H1 (cell line): ENCODE measurements at regions not wholly inside any gene's neighbourhood (a gene's known extent, or its start where the extent isn't known, plus 50 kb on each side); places are given as distances from the start of the nearest gene placed in this dataset.

ENCODE experiments used
- CTCF ChIA-PET: fragments of 300-600 bp; sonication (Branson Sonifier 250); formaldehyde crosslinking; loops from one replicate; lab custom pipeline; 2021; ENCODE audit not compliant: partially characterized antibody; lab: Charles Lee
- POLR2A ChIA-PET: fragments of 300-600 bp; sonication (Branson Sonifier 250); formaldehyde crosslinking; loops from one replicate; lab custom pipeline; 2021; ENCODE audit warnings: inconsistent platforms; ENCODE audit not compliant: partially characterized antibody; lab: Charles Lee
- DNase-seq, 2 experiments: peaks; one replicate each; pipeline versions ENCODE4 v3.0.0 to v3.0.0-alpha.2; 2010 to 2022; ENCODE audit warnings: low spot score in 2 of 2, low read depth in 1 of 2, mixed read lengths in 1 of 2
- FAIRE-seq: peaks from 2 replicates; lab custom pipeline; 2011; peaks lifted over from hg19 to GRCh38; lab: Jason Lieb, UNC
- H2AFZ ChIP-seq: 2 replicates; pipeline ENCODE4 v1.8.1; 2012; ENCODE audit warnings: low read length, inconsistent platforms
- H2AK5ac ChIP-seq: 2 replicates; pipeline ENCODE4 v1.6.1; 2013; ENCODE audit warnings: low read depth, low read length
- H2BK120ac ChIP-seq: replicated peaks from 2 replicates; pipeline ENCODE3; 2013; ENCODE audit warnings: low read depth, low read length, inconsistent platforms
- H2BK12ac ChIP-seq: 2 replicates; pipeline ENCODE4 v1.6.1; 2013; ENCODE audit warnings: low read depth, low read length
- H2BK15ac ChIP-seq: 2 replicates; pipeline ENCODE4 v1.6.1; 2013; ENCODE audit warnings: low read length
- H2BK20ac ChIP-seq: 2 replicates; pipeline ENCODE4 v1.6.1; 2013; ENCODE audit warnings: low read length
- H2BK5ac ChIP-seq: 2 replicates; pipeline ENCODE4 v1.6.1; 2013; ENCODE audit warnings: low read depth, low read length
- H3K14ac ChIP-seq: 2 replicates; pipeline ENCODE4 v1.6.1; 2013; ENCODE audit warnings: inconsistent platforms; ENCODE audit not compliant: insufficient read length
- H3K18ac ChIP-seq: 2 replicates; pipeline ENCODE4 v1.6.1; 2013; ENCODE audit warnings: low read length; ENCODE audit errors: extremely low read depth
- H3K23ac ChIP-seq: 2 replicates; pipeline ENCODE4 v1.6.1; 2013; ENCODE audit warnings: inconsistent platforms; ENCODE audit not compliant: insufficient read length
- H3K23me2 ChIP-seq: 2 replicates; pipeline ENCODE4 v1.6.1; 2013; ENCODE audit warnings: low read depth, low read length
- H3K27ac ChIP-seq: 2 replicates; pipeline ENCODE4 v1.6.1; 2011; ENCODE audit warnings: low read depth, low read length, inconsistent platforms
- H3K27me3 ChIP-seq, 4 experiments: replicated peaks in 1 of 4; 1 replicate in 1 of 4; 2 replicates in 3 of 4; pipeline versions ENCODE4 v1.6.1 to v1.8.1; 2011 to 2013; ENCODE audit warnings: low read length in 3 of 4, mild to moderate bottlenecking in 3 of 4, inconsistent platforms in 2 of 4, mixed read lengths in 2 of 4, moderate library complexity in 1 of 4; ENCODE audit not compliant: control insufficient read depth in 3 of 4, insufficient read depth in 3 of 4; ENCODE audit errors: extremely low read depth in 1 of 4
- H3K36me3 ChIP-seq, 4 experiments: 2 replicates each; pipeline versions ENCODE4 v1.6.1 to v1.8.1; 2011 to 2013; ENCODE audit warnings: mild to moderate bottlenecking in 4 of 4, low read length in 3 of 4, moderate library complexity in 2 of 4, control low read depth in 1 of 4, inconsistent platforms in 1 of 4; ENCODE audit not compliant: insufficient read depth in 4 of 4, control insufficient read depth in 2 of 4
- H3K4ac ChIP-seq: replicated peaks from 2 replicates; pipeline ENCODE3; 2013; ENCODE audit warnings: low read length, low read depth, mixed read lengths, inconsistent platforms; ENCODE audit not compliant: insufficient read length
- H3K4me1 ChIP-seq, 4 experiments: replicated peaks in 1 of 4; 1 replicate in 1 of 4; 2 replicates in 3 of 4; pipeline versions ENCODE4 v1.6.1 to v1.8.1; 2011 to 2013; ENCODE audit warnings: low read length in 3 of 4, inconsistent platforms in 2 of 4, mixed read lengths in 1 of 4; ENCODE audit not compliant: insufficient read depth in 4 of 4, control insufficient read depth in 3 of 4
- H3K4me2 ChIP-seq, 2 experiments: 2 replicates each; pipeline versions ENCODE4 v1.6.1 to v1.8.1; 2011 to 2013; ENCODE audit warnings: low read depth in 2 of 2, low read length in 2 of 2, control low read depth in 1 of 2, inconsistent platforms in 1 of 2, mild to moderate bottlenecking in 1 of 2; ENCODE audit not compliant: insufficient read depth in 1 of 2
- H3K4me3 ChIP-seq, 4 experiments: fragments of 200-600, 300-600 bp in 1 of 4; sonication (generic), shearing (Covaris generic), sonication (Bioruptor Twin) in 1 of 4; 2 replicates each; pipeline versions ENCODE4 v1.5.1 to v1.8.1; 2011 to 2016; ENCODE audit warnings: low read length in 4 of 4, low read depth in 3 of 4, control low read depth in 2 of 4, inconsistent platforms in 2 of 4, mild to moderate bottlenecking in 2 of 4, mixed read lengths in 1 of 4, moderate library complexity in 1 of 4; ENCODE audit not compliant: insufficient read depth in 2 of 4; ENCODE audit errors: extremely low read depth in 1 of 4
- H3K56ac ChIP-seq: replicated peaks from 2 replicates; pipeline ENCODE3; 2013; ENCODE audit warnings: low read depth, mild to moderate bottlenecking, mixed read lengths, low read length, inconsistent platforms; ENCODE audit not compliant: insufficient read length
- H3K79me1 ChIP-seq: 2 replicates; pipeline ENCODE4 v1.6.1; 2013; ENCODE audit warnings: low read depth, low read length, control low read depth
- H3K79me2 ChIP-seq, 2 experiments: 2 replicates each; pipeline versions ENCODE4 v1.6.1 to v1.8.1; 2012 to 2013; ENCODE audit warnings: low read length in 2 of 2, mild to moderate bottlenecking in 2 of 2, inconsistent platforms in 1 of 2; ENCODE audit not compliant: insufficient read depth in 2 of 2, control insufficient read depth in 1 of 2
- H3K9ac ChIP-seq, 4 experiments: replicated peaks in 1 of 4; 1 replicate in 1 of 4; 2 replicates in 3 of 4; pipeline versions ENCODE4 v1.6.1 to v1.8.1; 2011 to 2013; ENCODE audit warnings: low read depth in 3 of 4, low read length in 3 of 4, control low read depth in 2 of 4, mild to moderate bottlenecking in 2 of 4, moderate library complexity in 2 of 4, inconsistent platforms in 1 of 4; ENCODE audit errors: extremely low read depth in 1 of 4
- H3K9me3 ChIP-seq, 2 experiments: 2 replicates each; pipeline versions ENCODE4 v1.6.1 to v1.8.1; 2012 to 2013; ENCODE audit warnings: mild to moderate bottlenecking in 2 of 2, moderate library complexity in 2 of 2, control low read depth in 1 of 2, inconsistent platforms in 1 of 2, low read depth in 1 of 2, low read length in 1 of 2, mixed read lengths in 1 of 2; ENCODE audit not compliant: insufficient read depth in 2 of 2
- H4K20me1 ChIP-seq, 2 experiments: replicated peaks in 1 of 2; 2 replicates each; pipeline versions ENCODE3 to v1.8.1; 2011 to 2013; ENCODE audit warnings: inconsistent platforms in 2 of 2, low read length in 2 of 2, mild to moderate bottlenecking in 1 of 2; ENCODE audit not compliant: insufficient read depth in 2 of 2, control insufficient read depth in 1 of 2
- H4K5ac ChIP-seq: 2 replicates; pipeline ENCODE4 v1.6.1; 2013; ENCODE audit warnings: low read length, low read depth, mixed read lengths, inconsistent platforms; ENCODE audit not compliant: insufficient read length
- H4K8ac ChIP-seq: 2 replicates; pipeline ENCODE4 v1.8.0; 2013; ENCODE audit warnings: mild to moderate bottlenecking, moderate library complexity, low read length, inconsistent platforms; ENCODE audit not compliant: insufficient read depth; ENCODE audit errors: extremely low read depth
- H4K91ac ChIP-seq: replicated peaks from 2 replicates; pipeline ENCODE3; 2013; ENCODE audit warnings: low read length, mixed read lengths, inconsistent platforms; ENCODE audit not compliant: insufficient read length
- ASH2L ChIP-seq: fragments of 200-600, 300-600 bp; sonication (generic); IDR thresholded peaks from one replicate; pipeline ENCODE4 v1.7.1; 2017; ENCODE audit warnings: low read length
- EGR1 ChIP-seq: IDR thresholded peaks from 2 replicates; pipeline ENCODE4 v1.6.1; 2011; ENCODE audit warnings: low read depth, low read length, borderline replicate concordance
- JUN ChIP-seq: IDR thresholded peaks from 2 replicates; pipeline ENCODE4 v1.6.1; 2011; ENCODE audit warnings: low read depth, mild to moderate bottlenecking, improper control_type of control experiment, low read length
- KDM1A ChIP-seq: fragments of 200-600, 300-600 bp; sonication (generic); IDR thresholded peaks from 2 replicates; pipeline ENCODE4 v1.7.1; 2016; ENCODE audit warnings: mild to moderate bottlenecking, low read length, borderline replicate concordance
- KDM4A ChIP-seq: IDR thresholded peaks from one replicate; pipeline ENCODE4 v1.7.1; 2012; ENCODE audit warnings: low read depth, mild to moderate bottlenecking, moderate library complexity, low read length, inconsistent platforms; ENCODE audit not compliant: severe bottlenecking
- POU5F1 ChIP-seq: IDR thresholded peaks from 2 replicates; pipeline ENCODE4 v1.6.1; 2011; ENCODE audit warnings: low read depth, mild to moderate bottlenecking, low read length, moderate library complexity
- RBBP5 ChIP-seq: IDR thresholded peaks from 2 replicates; pipeline ENCODE4 v1.7.1; 2012; ENCODE audit warnings: low read depth, mild to moderate bottlenecking, inconsistent platforms, low read length, moderate library complexity, borderline replicate concordance
- RFX5 ChIP-seq: IDR thresholded peaks from 2 replicates; pipeline ENCODE4 v1.6.1; 2011; ENCODE audit warnings: low read depth, low read length, improper control_type of control experiment, borderline replicate concordance
- RNF2 ChIP-seq: fragments of 200-900, 300-1000 bp; sonication (generic); IDR thresholded peaks from 2 replicates; pipeline ENCODE4 v1.7.1; 2016; ENCODE audit warnings: borderline replicate concordance, low read depth, mild to moderate bottlenecking, antibody characterized with exemption, low read length; ENCODE audit not compliant: poor library complexity, severe bottlenecking; ENCODE audit errors: missing control alignments
- SAP30 ChIP-seq: fragments of 300-600 bp; sonication (generic); IDR thresholded peaks from 2 replicates; pipeline ENCODE4 v1.7.1; 2012; ENCODE audit warnings: low read length, moderate library complexity, mild to moderate bottlenecking, inconsistent platforms; ENCODE audit not compliant: insufficient read depth, insufficient replicate concordance
- SP1 ChIP-seq: IDR thresholded peaks from 2 replicates; pipeline ENCODE4 v1.6.1; 2011; ENCODE audit warnings: low read depth, low read length
- SRF ChIP-seq: IDR thresholded peaks from 2 replicates; pipeline ENCODE4 v1.6.1; 2011; ENCODE audit warnings: mild to moderate bottlenecking, low read depth, low read length, moderate library complexity
- SUZ12 ChIP-seq: fragments of 200-600 bp; sonication (generic); IDR thresholded peaks from 2 replicates; pipeline ENCODE4 v1.6.1; 2012; ENCODE audit warnings: mild to moderate bottlenecking, inconsistent platforms, low read length, moderate library complexity, mixed read lengths
- TAF1 ChIP-seq: IDR thresholded peaks from 2 replicates; pipeline ENCODE4 v1.6.1; 2011; ENCODE audit warnings: mild to moderate bottlenecking, low read depth, low read length
- TBP ChIP-seq: IDR thresholded peaks from 2 replicates; pipeline ENCODE4 v1.6.1; 2011; ENCODE audit warnings: low read depth, low read length, improper control_type of control experiment
- WGBS, 2 experiments: shearing (Covaris generic) in 1 of 2; methylation state at CpG; one replicate each; pipeline versions ENCODE4 v1.1.6 to v1.1.7; 2013 to 2015; ENCODE audit warnings: low lambda C conversion rate in 2 of 2, mixed read lengths in 2 of 2, inconsistent platforms in 1 of 2, low coverage in 1 of 2, missing lambda C conversion rate in 1 of 2; ENCODE audit not compliant: insufficient replicate concordance in 2 of 2, insufficient coverage in 1 of 2, insufficient read length in 1 of 2; ENCODE audit errors: extremely low coverage in 1 of 2, missing lambda C conversion rate in 1 of 2; 5-methylcytosine and 5-hydroxymethylcytosine counted together

- Histone ChIP-seq H2BK15ac (no peak overlapping the region), H2AK5ac (no peak overlapping the region), H3K27me3 (no peaks in the 10 kb centered on the region), H3K4ac (no peak overlapping the region), H3K79me2 (no peaks in the 10 kb centered on the region), H4K5ac (no peak overlapping the region), H3K27ac (no peak overlapping the region), H2BK120ac (no peak overlapping the region), H3K56ac (no peak overlapping the region), H2BK5ac (no peak overlapping the region), H3K4me3 (no peak overlapping the region), H3K4me2 (no peak overlapping the region), H2BK12ac (no peak overlapping the region), H4K20me1 (no peaks in the 10 kb centered on the region), H3K14ac (no peak overlapping the region), H2BK20ac (no peak overlapping the region), H4K91ac (no peak overlapping the region), H3K36me3 (no peaks in the 10 kb centered on the region; a peak in 1 of 8 replicates), H3K9ac (no peak overlapping the region), H3K79me1 (no peaks in the 10 kb centered on the region), H3K9me3 (peaks cover 4 to 5% of the 10 kb centered on the region in 2 experiments; a peak in 1 of 4 replicates), H3K18ac (no peak overlapping the region), H4K8ac (no peak overlapping the region), H3K4me1 (peaks cover 0 to 8% (median 4%) of the 10 kb centered on the region in 4 experiments; a peak in 5 of 7 replicates), H3K23me2 (no peaks in the 10 kb centered on the region), H3K23ac (no peak overlapping the region), H2AFZ (no peak overlapping the region)
- DNase-seq (no peak), FAIRE-seq (no peak)
- WGBS, 2 experiments = 83% methylated on average over 3 of the region's 3 CpGs; no CpG with 5 or more reads in 1 of the 2 experiments
- ChIA-PET POLR2A (no interaction called here), CTCF (no interaction called here)
- TF ChIP-seq RBBP5 (no peak), POU5F1 (no peak), TAF1 (no peak), EGR1 (no peak), RNF2 (no peak), TBP (no peak), JUN (no peak), SAP30 (no peak), SP1 (no peak), SRF (no peak), KDM1A (no peak), ASH2L (no peak), RFX5 (no peak), SUZ12 (no peak), KDM4A (no peak)
Measured at GRCh38 chr6:4488389-4488788, 287.8 kb upstream of the CDYL start.
